ENCODE measurements at regions not wholly inside any gene's neighbourhood (a gene's known extent, or its start where the extent isn't known, plus 50 kb on each side); places are given as distances from the start of the nearest gene placed in this dataset.

DNA sequence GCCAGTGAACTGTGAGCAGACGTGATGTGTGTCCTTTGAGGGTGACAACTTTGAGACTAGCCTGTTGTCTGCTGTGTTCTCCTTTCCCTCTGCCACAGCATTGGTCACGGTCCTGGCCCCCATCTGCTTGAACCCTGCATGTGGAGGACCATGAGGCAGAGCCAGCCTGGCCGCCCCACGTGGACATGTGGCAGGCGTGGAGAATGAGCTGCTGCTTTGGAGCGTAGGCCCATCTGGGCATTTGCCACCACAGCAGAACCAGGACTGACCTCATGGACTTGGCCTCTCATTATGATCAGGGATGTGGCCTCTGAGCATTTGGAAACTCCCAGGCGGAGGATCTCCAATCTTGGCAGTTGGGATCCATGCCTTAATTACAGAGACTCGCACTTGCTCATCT, 448.5 kb downstream of the TCERG1L start:
- no peaks in the 10 kb centered on the region for H3K27me3 ChIP-seq (replicated peaks; ENCODE audit: insufficient read depth)
- H3K27ac ChIP-seq = no peak overlapping the region
- no peak for TF ChIP-seq POLR2AphosphoS5 (IDR thresholded peaks at IDR 0.05)
- no peak for TF ChIP-seq POLR2A (IDR thresholded peaks at IDR 0.05)
- TF ChIP-seq, protein P1, sequence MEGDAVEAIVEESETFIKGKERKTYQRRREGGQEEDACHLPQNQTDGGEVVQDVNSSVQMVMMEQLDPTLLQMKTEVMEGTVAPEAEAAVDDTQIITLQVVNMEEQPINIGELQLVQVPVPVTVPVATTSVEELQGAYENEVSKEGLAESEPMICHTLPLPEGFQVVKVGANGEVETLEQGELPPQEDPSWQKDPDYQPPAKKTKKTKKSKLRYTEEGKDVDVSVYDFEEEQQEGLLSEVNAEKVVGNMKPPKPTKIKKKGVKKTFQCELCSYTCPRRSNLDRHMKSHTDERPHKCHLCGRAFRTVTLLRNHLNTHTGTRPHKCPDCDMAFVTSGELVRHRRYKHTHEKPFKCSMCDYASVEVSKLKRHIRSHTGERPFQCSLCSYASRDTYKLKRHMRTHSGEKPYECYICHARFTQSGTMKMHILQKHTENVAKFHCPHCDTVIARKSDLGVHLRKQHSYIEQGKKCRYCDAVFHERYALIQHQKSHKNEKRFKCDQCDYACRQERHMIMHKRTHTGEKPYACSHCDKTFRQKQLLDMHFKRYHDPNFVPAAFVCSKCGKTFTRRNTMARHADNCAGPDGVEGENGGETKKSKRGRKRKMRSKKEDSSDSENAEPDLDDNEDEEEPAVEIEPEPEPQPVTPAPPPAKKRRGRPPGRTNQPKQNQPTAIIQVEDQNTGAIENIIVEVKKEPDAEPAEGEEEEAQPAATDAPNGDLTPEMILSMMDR (IDR thresholded peaks at IDR 0.05) = no peak
- intact Hi-C loops (cut with DNase I) = no loop called here
- no peak overlapping the region for H3K4me3 ChIP-seq
- no peaks in the 10 kb centered on the region for H3K36me3 ChIP-seq
- no peaks in the 10 kb centered on the region for H3K4me1 ChIP-seq (replicated peaks)
- WGBS = 86% methylated on average over 8 of the region's 8 CpGs
- no peak for DNase-seq (ENCODE audit: low spot score)
- H3K9me3 ChIP-seq = no peaks in the 10 kb centered on the region

- Histone ChIP-seq H3K4me1 (replicated peaks) (no peaks in the 10 kb centered on the region), H3K4me3 (no peak overlapping the region), H3K27me3 (replicated peaks; ENCODE audit: insufficient read depth) (no peaks in the 10 kb centered on the region), H3K27ac (no peak overlapping the region), H3K9me3 (no peaks in the 10 kb centered on the region), H3K36me3 (no peaks in the 10 kb centered on the region)
- intact Hi-C loops (cut with DNase I) = no loop called here
- no peak for DNase-seq (ENCODE audit: low spot score)
- 61% methylated on average over 17 of the region's 17 CpGs for WGBS
- no peak for TF ChIP-seq POLR2A (IDR thresholded peaks at IDR 0.05)
- TF ChIP-seq, protein P1 (IDR thresholded peaks at IDR 0.05) = no peak
Measured at GRCh38 chr10:130864961-130865818, 446.3 kb downstream of the TCERG1L start.

DNA sequence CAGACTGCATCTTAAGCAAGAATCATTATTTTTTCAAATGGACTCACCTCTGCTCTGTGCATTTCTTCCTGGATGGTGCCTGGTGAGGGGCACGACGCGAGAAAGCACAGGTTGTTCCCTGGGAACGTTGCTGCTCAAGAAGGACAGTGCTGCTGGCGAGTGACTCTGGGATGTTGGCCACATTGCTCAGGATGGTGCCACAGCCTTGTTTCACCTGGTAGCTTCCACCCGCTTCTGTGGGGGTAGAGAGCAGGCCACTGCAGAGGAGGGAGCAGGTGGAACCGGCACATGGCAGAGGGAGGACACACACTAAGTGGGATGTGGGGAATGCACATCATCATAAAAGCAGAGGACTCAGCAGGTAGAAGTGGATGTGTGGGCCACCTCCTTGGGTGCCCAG, 444.7 kb downstream of the TCERG1L start:
- intact Hi-C loops (cut with DNase I) = no loop called here
- Histone ChIP-seq H3K27ac (no peak overlapping the region), H3K4me3 (no peak overlapping the region), H3K9me3 (no peaks in the 10 kb centered on the region), H3K27me3 (replicated peaks; ENCODE audit: insufficient read depth) (no peaks in the 10 kb centered on the region), H3K4me1 (replicated peaks) (no peaks in the 10 kb centered on the region), H3K36me3 (no peaks in the 10 kb centered on the region)
- DNase-seq (ENCODE audit: low spot score) = no peak
- WGBS = 83% methylated on average over 7 of the region's 7 CpGs
- TF ChIP-seq POLR2AphosphoS5 (IDR thresholded peaks at IDR 0.05) = no peak

DNA sequence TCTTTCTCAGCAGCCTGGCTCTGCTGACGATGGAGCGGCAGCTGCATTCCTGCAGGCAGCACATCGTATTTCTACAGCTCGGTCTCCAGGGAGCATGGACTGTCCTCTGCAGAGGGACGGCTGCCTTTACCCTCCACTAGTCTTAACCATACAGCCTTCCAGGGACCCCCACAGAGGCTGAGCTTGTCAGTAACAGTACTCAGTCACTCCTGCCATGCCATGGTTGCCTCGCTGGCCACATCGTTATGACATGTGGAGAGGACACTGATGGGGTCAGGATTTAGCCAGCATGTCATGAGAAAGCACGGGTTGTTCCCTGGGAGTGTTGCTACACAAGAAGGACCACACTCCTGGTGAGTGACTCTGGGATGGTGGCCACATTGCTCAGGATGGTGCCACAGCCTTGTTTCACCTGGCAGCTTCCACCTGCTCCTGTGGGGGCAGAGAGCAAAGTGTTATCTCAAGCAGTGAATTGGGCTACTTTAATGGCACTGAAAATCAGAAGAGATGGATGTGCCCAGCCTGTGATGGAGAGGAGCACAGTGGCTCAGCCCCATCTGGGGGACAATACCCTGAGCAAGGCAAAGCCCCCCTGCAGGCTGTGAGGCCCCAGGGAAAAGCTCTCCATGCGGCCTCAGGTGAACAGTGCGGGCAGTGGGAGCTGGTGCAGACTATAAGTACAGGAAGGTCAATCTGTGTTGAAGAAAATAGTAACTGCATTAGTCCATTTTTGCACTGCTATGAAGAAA, 443.9 kb downstream of the TCERG1L start:
- peaks cover 2% of the 10 kb centered on the region for H3K27me3 ChIP-seq (replicated peaks; ENCODE audit: insufficient read depth)
- WGBS = 59% methylated on average over 10 of the region's 10 CpGs
- TF ChIP-seq POLR2A (IDR thresholded peaks at IDR 0.05) (no peak), POLR2AphosphoS5 (IDR thresholded peaks at IDR 0.05) (no peak)
- TF ChIP-seq, protein P1 (IDR thresholded peaks at IDR 0.05) = no peak

GRCh38 chr10:130869179-130869841, 442.2 kb downstream of the TCERG1L start:
- Histone ChIP-seq H3K4me1 (replicated peaks) (no peaks in the 10 kb centered on the region), H3K27ac (no peak overlapping the region), H3K4me3 (no peak overlapping the region), H3K36me3 (no peaks in the 10 kb centered on the region), H3K27me3 (replicated peaks; ENCODE audit: insufficient read depth) (peaks cover 2% of the 10 kb centered on the region), H3K9me3 (no peaks in the 10 kb centered on the region)
- no peak for DNase-seq (ENCODE audit: low spot score)
- intact Hi-C loops (cut with DNase I) = no loop called here
- TF ChIP-seq POLR2A (IDR thresholded peaks at IDR 0.05) (no peak), POLR2AphosphoS5 (IDR thresholded peaks at IDR 0.05) (no peak)
- TF ChIP-seq, protein P1 (IDR thresholded peaks at IDR 0.05) = no peak
- WGBS = 68% methylated on average over 11 of the region's 11 CpGs

More for the DNA sequence above, 443.9 kb downstream of the TCERG1L start:
- no peak overlapping the region for H3K4me3 ChIP-seq
- H3K4me1 ChIP-seq (replicated peaks) = no peaks in the 10 kb centered on the region
- no peaks in the 10 kb centered on the region for H3K36me3 ChIP-seq
- DNase-seq (ENCODE audit: low spot score) = no peak
- no peaks in the 10 kb centered on the region for H3K9me3 ChIP-seq
- intact Hi-C loops (cut with DNase I) = no loop called here
- no peak overlapping the region for H3K27ac ChIP-seq
